Fibroblast of lung (primary cell): ENCODE measurements at regions not wholly inside any gene's neighbourhood (a gene's known extent, or its start where the extent isn't known, plus 50 kb on each side); places are given as distances from the start of the nearest gene placed in this dataset.

Experiments used
- EZH2 ChIP-seq: IDR thresholded peaks from 2 replicates; pipeline ENCODE4 v1.5.1; 2012; ENCODE audit warnings: low read length, control low read depth, mild to moderate bottlenecking; ENCODE audit errors: missing control alignments
- TF ChIP-seq, protein P1 (sequence below), 2 donors: IDR thresholded peaks in 1 of 2; conservative IDR thresholded peaks in 1 of 2; 1 replicate in 1 of 2; 2 replicates in 1 of 2; pipeline ENCODE4 v1.5.1; 2011 to 2012; ENCODE audit warnings: low read length in 2 of 2, control low read depth in 1 of 2, inconsistent platforms in 1 of 2, low read depth in 1 of 2, mild to moderate bottlenecking in 1 of 2

DNA sequence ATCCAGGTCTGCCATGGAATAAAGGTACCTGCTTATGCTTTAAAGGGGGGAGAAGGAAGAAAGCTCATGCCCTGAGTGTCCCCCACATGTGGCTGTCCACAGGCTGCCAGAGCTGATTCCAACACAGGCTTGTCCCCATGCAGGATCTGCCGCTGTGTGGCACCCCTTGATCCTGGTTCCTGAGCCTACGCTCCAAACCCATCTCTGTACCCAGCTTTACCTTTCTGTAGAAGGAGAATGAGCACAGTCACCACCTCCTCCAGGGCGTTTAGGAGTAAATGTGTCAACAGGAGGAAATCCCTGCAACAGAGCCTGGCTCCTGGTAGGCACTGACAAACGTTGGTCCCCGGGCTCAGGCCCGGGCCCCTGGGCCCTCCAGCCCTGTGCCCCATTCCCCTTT lies 175.6 kb downstream of the RBFOX3 start:
- TF ChIP-seq EZH2 = no peak
- TF ChIP-seq, protein P1, sequence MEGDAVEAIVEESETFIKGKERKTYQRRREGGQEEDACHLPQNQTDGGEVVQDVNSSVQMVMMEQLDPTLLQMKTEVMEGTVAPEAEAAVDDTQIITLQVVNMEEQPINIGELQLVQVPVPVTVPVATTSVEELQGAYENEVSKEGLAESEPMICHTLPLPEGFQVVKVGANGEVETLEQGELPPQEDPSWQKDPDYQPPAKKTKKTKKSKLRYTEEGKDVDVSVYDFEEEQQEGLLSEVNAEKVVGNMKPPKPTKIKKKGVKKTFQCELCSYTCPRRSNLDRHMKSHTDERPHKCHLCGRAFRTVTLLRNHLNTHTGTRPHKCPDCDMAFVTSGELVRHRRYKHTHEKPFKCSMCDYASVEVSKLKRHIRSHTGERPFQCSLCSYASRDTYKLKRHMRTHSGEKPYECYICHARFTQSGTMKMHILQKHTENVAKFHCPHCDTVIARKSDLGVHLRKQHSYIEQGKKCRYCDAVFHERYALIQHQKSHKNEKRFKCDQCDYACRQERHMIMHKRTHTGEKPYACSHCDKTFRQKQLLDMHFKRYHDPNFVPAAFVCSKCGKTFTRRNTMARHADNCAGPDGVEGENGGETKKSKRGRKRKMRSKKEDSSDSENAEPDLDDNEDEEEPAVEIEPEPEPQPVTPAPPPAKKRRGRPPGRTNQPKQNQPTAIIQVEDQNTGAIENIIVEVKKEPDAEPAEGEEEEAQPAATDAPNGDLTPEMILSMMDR (conservative IDR thresholded peaks at IDR 0.05 in 1 of 2, IDR thresholded peaks at IDR 0.05 in 1 of 2; ENCODE audit: low read depth in 1 of 2, low read length in 2 of 2) = no peak
